Amniotic epithelial cell (primary cell): ENCODE measurements at regions not wholly inside any gene's neighbourhood (a gene's known extent, or its start where the extent isn't known, plus 50 kb on each side); places are given as distances from the start of the nearest gene placed in this dataset.
"Not testable (repeated sequence)": the region's sequence is repeated elsewhere in the genome, so short reads cannot be mapped to it uniquely, and the experiment has no call there.

Source experiments
- DNase-seq: peaks from one replicate; pipeline ENCODE4 v3.0.0-alpha.2; 2010; ENCODE audit warnings: low read depth

GRCh38 chr1:60271041-60271440 is 197.5 kb upstream of the C1orf87 start:
- DNase-seq, result no peak

GRCh38 chr1:60268451-60268850 is 194.9 kb upstream of the C1orf87 start:
- DNase-seq, result no peak

- peak; percentile 73 for DNase-seq
Observed at GRCh38 chr1:60265560-60266535, 192.3 kb upstream of the C1orf87 start.

GRCh38 chr1:60262701-60263100 is 189.1 kb upstream of the C1orf87 start:
- DNase-seq, result no peak

GRCh38 chr1:60257531-60257930 is 184.0 kb upstream of the C1orf87 start:
- no peak for DNase-seq

GRCh38 chr1:60255565-60255964 is 182.0 kb upstream of the C1orf87 start:
- DNase-seq, result no peak

GRCh38 chr1:60251426-60251825 is 177.9 kb upstream of the C1orf87 start:
- no peak for DNase-seq

- not testable (repeated sequence) for DNase-seq
Observed at GRCh38 chr1:60247467-60247866, 173.9 kb upstream of the C1orf87 start.

GRCh38 chr1:60245324-60245723 is 171.8 kb upstream of the C1orf87 start:
- no peak for DNase-seq

GRCh38 chr1:60244906-60245305 is 171.3 kb upstream of the C1orf87 start:
- DNase-seq, result no peak

GRCh38 chr1:60235275-60235674 is 161.7 kb upstream of the C1orf87 start:
- no peak for DNase-seq

- no peak for DNase-seq
Observed at GRCh38 chr1:60234776-60235175, 161.2 kb upstream of the C1orf87 start.

- DNase-seq, result no peak
Observed at GRCh38 chr1:60229821-60230220, 156.3 kb upstream of the C1orf87 start.

GRCh38 chr1:60228041-60228491 is 154.5 kb upstream of the C1orf87 start:
- peak; percentile 4 for DNase-seq

GRCh38 chr1:60227601-60228000 is 154.0 kb upstream of the C1orf87 start:
- peak; percentile 3 for DNase-seq

GRCh38 chr1:60225486-60225885 is 151.9 kb upstream of the C1orf87 start:
- no peak for DNase-seq

- no peak for DNase-seq
Observed at GRCh38 chr1:60224523-60224922, 151.0 kb upstream of the C1orf87 start.

GRCh38 chr1:60223158-60223557 is 149.6 kb upstream of the C1orf87 start:
- DNase-seq, result no peak

GRCh38 chr1:60222360-60223115 is 149.0 kb upstream of the C1orf87 start:
- no peak for DNase-seq

GRCh38 chr1:60213253-60213652 is 139.7 kb upstream of the C1orf87 start:
- no peak for DNase-seq

GRCh38 chr1:60196026-60196425 is 122.5 kb upstream of the C1orf87 start:
- DNase-seq, result no peak

GRCh38 chr1:60185684-60186083 is 112.1 kb upstream of the C1orf87 start:
- DNase-seq, result no peak

- DNase-seq, result no peak
Observed at GRCh38 chr1:60184521-60184920, 111.0 kb upstream of the C1orf87 start.
